GM18508 (cell line): ENCODE measurements at regions not wholly inside any gene's neighbourhood (a gene's known extent, or its start where the extent isn't known, plus 50 kb on each side); places are given as distances from the start of the nearest gene placed in this dataset.

ENCODE experiments used
- ATAC-seq: cut with Tn5 transposase; IDR thresholded peaks from one replicate; pipeline ENCODE4 v1.9.1; 2021; ENCODE audit warnings: moderate number of reproducible peaks; ENCODE audit not compliant: insufficient read depth, unreplicated experiment

DNA sequence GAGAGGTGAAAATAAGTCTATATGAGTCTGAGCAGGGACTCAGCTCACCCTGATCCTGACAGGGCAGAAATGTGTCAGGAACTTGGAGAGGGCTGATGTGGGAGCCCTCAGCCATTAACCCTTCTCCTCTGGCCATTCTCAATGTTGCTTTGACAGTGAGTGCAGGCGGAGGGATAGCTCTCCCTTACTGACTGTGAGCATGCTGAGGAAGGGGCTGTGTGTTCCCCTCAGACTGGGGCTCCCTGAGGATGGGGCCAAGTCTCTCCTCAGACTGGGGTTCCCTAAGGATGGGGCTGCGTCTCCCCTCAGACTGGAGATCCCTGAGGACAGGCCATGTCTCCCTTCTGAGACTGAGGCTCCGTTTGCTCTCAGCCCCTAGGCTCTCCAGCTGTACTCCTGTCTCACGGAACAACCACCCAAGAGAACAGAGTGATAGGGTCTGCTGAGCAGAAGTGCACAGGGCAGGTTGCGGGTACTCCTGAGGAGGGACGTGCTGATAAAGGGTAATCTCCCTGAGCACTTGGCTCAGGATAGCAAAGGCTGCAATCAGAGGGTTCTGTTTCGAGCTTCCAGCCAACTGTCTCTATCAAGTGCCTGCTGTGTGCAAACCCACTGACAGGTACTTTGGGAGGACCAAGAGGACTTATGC lies 141.0 kb downstream of the MRPL14 start:
- ATAC-seq: no peak

DNA sequence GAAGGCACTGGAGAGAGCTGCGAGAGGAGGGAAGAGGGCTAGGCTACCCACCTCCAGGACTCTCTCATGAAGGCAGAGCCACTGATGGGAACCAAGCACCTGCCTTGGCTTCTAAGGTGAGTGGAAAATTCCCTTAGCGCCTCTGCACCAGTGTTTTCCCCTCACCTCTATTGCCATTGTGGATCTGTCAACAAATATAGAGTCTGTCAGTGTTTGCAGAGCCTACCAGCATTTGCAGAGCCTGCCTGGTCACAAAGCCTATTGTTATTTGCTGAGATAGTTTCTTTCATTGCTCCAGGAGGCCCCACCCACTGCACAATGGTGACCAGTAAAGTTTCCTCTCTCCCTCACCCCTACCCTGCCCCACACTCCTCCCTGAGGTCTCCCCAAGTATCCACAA lies 141.9 kb downstream of the MRPL14 start:
- ATAC-seq: no peak

DNA sequence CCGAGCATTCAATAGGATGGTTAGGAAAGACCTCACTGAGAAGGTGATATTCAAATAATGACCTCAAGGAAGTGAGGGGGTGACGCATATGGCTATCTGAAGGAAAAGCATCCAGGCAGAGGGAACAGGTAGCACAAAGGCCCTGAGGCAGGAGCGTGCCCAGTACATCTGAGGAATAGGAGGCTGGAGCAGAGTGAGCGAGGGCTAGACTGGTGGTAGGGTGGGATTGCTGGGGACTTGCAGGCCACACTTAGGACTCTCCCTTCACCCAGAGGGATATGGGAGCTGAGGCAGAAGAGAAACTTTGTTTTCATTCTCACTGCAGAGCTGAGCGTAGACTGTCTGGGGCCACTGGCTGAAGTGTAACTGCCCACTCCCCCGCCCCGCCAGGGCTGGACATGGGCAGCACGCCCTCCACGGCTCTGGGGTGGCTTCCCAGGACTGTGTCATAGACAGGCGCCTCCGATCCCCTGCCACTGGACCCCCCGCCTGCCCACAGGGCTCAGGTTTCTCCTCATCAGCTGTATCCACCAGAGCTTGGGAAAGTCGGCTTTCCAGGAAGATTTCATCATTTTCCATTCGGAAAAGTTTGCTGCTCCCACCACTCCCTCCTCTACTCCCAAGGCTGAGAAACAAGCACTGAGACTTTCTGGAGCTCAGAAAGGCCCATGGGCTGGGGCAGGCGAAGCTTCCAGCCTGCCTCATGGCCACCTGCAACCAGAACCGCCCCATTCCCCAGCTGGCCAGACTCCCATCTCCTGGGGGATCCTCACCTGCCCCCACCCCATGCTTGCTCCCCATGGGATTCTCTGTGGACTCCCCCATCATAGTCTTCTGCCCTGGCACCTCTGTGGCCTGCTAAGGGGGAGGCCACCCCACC lies 142.6 kb downstream of the MRPL14 start:
- no peak for ATAC-seq

DNA sequence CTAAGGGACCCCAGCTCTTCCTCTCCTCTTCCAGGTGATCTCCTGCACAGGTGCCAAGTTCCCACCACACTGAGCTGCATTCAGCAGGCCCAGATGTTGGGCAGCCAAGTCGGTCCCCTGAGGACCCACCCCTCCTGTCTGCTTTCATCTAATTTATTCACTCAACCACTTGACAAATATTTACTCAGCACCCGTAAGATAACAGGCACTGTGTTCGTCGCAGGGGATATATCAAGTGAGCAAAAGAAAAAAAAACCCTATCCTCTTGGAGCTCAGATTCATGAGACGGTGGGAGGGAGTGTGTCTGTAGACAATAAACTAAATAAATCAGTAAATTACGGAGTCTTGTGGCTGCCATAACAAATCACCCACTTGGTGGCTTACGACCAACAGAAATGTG lies 143.6 kb downstream of the MRPL14 start:
- ATAC-seq: no peak

DNA sequence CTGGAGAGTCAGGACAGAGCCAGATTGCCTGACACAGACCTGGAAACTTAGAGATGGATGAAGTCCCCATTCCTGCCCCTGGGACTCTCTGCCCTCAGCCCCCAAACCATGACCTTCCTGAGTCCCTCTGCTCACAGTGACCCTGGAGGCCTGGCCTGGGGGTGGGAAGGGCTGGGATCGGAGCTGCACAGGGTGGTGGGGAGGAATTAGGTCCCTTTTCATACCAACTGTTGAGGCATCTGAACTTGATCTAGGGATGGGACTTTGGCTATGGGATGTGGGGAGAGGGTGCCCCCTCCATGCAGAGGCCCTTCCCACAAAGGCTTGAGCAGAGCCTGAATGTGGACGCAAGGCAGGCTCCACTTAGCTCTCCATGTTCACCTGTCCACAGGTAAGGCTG lies 144.1 kb downstream of the MRPL14 start:
- ATAC-seq: no peak

DNA sequence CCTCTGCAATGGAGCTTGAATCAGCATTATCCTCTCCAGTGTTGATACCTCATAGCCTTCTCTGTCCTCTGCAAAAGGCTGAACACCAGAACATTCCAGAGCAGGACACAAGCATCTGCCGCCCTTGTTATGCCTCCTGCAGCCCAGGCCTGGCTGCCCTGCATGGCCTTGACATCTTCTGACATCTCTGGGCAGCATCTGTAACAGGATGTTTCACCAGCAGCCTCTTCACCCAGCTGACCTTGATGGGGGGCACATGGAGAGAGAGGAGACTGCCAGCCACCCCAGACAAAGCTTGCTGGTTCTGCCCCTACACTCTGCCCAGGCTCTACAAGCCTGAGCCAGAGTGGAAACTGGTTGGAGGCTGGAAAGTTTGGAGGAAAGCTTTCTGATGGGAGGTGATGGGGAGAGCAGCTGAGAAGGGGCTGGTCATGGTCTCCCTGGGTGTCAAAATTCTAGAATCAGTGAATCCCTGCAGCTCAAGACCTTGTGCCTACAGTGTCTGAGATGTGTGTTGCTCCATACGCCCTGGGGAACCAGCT lies 145.1 kb downstream of the MRPL14 start:
- ATAC-seq: no peak

DNA sequence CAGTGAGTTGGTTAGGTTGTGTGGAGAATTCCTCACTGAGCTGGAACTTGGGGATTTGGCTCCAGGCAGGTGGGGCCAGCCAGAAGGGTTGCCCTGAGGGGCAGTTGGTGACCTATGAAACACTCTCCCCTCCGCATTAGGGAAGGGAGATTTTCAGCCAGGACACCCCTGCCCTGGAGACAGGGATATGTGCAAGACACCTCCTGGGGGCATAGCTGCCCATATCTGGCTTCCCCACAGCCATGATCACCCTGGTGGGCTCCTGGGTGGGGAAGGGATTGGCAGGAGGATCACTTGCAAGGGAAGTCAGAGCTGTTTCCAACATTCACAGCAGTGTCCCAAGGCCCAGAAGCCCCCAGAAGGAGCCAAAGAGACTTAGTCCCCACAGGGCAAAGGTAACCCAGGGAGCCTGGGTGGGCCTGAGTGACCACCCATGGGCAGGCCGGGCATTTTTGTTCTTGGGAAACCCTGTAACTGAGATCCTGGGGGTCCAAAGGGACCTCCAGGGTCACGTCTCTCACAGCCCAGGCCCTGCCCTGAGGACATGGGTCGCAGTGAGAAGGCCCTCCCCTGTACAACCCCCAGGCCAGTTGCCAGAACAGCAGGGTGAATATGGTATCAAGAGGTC lies 145.8 kb downstream of the MRPL14 start:
- no peak for ATAC-seq

DNA sequence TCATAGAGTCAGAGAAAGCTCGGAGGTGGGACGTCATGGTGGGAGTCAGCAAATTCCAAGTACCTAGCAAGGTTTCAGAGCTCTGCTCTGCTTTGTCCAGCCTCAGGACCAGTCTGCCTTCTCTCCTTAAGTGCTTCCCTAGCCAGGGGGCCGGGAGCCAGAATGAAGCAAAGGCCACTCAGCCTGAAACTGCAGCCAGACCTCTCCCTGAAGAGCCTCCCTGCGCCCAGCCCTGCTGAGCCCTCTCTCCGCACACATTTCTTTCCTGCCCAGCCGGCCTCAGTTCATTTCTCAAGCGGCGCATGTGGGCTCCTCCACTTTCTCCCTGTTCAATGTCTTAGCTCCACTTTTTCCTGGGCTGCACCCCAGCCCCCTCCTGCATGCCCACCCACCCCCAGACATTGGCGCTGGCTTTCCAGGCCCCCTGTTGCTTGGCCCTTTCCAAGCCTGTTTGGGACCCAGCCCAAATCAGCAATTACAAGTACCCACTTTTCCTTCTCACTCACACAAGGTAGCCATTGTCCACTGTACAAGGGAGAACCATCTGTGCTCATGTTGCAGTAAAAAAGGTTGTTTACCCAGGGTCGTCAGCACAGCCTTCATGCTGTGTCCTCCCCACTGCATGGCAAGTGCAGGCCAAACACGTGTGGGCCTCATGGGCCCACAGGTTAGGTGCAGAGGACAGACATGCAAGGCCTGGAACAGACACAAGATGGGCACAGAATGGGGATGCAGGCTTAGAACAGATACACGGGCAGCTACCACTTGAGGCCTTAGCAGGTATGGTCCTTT lies 147.1 kb downstream of the MRPL14 start:
- no peak for ATAC-seq

DNA sequence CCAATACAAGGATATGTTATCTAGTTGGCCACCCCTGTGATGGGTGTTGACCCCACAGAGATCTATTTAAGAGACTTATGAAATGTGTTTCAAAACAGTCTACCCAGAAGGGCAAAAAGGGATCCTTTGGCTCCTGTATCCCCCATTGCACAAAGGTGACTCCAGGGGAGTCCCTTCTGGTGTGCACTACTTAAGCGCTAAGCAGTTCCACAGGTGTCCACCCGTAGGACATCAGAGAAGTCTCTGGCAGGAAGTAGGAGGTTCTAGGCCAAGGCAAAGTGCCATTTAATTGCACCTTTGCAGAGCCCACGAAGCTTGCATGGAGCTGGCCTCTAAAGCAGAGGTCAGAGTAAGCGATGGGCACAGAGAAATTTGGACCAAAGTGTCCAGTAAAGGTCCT lies 147.7 kb downstream of the MRPL14 start:
- no peak for ATAC-seq

DNA sequence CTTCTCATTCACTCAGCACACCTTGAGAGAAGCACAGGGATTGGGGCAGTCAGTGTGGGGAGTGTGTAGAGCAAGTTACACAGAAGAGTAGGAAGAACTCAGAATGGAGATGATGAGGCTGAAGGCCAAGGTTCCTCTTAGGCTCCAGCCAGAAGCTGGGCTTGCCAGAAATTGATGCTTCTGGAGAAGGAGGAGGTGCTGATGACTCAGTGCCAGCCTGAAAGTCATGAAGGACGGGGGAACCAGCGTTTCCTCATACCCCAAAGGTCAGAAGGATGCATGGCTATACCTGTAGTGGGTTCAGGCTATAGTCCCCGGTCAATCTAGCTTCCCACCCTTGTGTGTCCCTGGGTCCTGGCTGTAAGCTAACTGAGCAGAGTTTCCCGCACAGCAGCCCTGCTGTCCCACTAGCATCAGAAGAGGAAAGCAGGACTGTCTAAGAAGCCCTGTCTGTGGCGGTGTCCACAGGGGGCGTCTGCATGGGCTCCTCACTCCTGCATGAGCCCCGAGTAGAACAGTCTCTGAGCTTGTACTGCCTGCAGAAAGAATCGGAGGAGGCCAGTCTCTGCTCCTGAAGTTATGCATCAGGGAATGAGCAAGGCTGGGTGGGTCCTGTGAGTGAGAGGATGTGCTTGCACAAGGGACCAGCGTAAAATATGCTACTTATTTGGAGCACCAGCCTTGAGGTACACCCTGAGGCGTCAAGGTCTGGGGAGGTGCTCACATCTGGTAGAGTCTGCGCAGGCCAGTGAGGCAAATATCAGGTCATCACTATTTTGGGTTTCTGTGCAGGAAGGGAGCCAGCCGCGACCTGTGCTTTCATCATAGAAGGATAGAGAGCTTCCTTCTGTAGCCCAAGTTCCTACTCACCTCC lies 148.5 kb downstream of the MRPL14 start:
- no peak for ATAC-seq

DNA sequence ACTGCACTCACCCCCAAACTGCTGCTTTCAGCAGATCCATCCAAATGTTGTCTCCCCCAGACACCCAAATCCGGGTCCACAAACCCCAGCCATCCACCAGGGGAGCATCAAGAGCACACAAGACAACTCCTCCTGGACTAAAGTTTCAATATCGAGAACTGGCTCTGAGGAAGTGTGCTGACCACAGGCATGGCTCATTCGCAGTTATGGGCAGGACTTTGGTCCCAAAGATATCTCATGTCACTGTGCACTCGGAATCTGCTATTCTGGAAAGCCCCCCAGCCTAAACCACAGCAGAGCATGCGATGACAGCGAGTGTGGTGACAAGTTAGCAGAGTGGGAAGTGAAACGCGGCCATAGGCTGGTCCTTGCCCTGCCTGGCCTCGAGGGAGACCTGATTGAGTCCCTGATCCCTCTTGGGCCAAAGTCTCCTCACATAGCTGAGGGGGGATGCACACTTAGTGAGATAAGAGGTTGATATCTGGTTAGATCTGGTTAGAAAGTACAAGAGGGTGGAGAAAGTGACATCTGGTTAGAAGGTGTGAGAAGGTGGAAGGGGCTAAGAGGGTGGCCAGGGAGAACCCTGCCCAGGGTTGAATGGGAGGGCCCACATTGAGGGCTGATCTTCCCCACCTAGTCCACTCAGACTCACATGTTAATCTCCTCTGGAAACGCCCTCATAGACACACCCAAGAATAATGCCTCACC lies 149.7 kb downstream of the MRPL14 start:
- ATAC-seq: peak; percentile 66

DNA sequence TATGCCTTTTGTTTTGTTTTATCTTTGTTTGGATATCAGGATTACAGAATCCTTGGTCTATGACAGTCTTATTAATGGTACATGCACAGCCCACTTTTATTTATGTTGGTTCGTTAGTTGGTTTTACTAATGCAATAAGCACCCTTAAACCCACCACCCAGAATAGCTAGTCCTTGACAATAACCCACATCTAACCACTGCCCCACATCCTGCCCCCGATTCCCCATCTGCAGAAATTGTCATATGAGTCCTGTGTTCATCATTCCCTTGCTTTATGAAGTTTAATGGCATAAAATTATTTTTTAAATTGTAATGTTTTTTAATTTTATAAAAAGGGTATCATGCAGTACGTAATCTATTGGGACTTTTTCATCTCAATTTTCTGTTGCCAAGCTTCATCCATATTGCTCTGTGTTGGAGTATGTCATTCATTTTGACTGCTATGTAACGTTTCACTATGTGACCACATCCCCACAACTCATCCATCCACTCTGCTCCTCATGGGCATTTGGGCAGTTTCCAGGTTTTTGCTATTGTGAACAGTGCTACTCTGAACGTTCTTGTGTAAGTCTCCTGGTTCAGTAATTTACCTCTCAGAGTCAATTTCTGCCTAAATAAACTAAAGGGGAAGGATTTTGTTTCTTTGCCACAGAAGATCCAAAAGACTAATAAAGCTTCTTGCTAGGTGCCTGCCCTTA lies 150.4 kb downstream of the MRPL14 start:
- ATAC-seq: no peak

DNA sequence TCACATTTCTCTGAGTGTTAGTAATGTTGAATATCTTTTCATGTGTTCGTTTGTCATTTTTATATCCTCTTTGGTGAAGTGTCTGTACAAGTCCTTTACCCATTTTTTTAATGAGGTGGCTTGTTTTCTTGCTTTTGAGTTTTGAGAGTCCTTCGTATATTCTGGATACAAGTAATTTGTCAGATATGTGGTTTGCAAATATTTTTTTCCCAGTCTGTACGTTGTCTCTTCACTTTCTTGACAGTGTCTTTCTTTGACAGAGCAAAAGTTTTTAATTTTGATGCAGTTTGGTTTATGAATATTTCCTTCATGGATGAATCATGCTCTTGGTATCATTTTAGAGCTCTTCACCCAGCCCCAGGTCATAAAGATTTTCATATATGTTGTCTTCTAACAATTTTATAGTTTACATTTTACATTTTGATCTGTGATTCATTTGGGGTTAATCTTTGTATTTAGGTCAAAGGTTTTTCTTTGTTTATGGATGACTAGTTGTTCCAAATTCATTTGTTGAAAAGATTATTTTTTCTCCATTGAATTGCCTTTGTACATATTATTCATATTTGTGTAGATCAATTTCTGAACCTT lies 152.5 kb downstream of the MRPL14 start:
- no peak for ATAC-seq

DNA sequence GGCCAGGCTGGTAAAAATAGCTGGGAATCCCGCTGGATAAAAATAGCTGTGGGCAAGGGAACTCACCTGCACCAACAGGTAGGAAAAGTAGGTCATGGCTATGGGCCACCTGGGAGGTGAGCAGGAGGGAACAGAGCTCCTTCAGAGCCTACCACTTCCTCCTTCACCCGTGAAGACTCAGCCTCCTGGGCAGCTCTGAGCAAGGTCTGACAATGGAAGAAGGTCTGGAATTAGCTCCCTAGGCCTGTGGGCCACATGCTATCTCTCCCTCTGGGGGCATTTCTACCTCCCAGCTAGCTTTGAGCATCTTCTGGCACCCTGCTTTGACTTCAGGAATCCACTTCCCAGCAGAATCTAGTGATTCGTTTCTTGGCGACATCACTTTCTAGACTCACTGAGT lies 153.9 kb downstream of the MRPL14 start:
- no peak for ATAC-seq

DNA sequence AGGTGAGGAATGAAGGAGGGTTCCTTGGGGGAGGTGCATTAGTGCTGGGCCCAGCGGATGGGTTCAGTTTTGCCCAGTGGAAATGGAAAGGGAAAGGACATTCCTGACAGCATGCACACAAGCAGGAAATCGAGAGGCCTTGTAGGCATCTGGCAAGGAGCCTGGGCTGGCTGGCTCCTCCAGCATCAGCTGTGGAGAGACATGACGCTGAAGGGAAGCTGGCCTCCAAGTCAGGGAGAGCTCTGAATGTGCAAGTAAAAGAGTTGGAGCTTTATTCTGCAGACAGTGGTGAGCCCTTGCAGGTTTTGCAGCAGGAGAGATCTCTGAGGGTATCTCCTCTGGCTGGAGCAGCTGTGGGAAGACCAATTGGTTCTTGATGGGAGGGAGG lies 154.3 kb downstream of the MRPL14 start:
- ATAC-seq: no peak

DNA sequence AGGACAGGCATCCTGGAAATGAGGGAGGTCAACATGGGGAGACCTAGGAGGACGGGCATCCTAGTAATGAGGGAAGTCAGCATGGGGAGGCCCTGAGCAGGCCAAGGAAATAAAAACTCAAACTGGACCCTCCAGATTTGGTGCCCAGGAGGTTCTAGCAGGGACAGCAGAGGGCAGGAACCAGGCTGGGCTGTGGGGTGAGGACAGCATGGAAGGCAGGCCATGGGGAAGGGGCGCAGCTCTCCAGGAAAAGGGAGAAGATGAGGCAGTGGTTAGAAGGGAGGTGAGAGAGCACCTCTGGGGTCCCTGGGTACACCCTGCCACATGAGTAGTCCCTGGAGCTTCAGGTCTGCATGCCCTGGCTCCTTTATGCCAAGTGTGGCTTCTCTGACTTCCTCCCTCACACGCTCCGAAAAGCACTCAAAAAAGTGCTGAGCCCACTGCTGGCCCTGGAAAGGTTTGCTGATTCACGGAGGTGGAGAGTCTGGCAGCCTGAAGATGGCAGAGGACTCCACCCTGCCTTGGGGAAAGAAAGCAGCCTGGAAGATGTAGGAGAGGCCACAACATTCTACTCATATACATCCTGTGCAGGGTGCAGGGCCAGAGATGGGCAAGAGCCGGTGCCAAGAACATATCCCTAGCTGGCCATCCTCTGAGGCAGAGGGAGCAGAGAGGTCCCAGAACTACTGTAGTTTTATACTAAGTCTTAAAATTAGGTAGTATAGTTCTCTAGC lies 154.9 kb downstream of the MRPL14 start:
- ATAC-seq: no peak

DNA sequence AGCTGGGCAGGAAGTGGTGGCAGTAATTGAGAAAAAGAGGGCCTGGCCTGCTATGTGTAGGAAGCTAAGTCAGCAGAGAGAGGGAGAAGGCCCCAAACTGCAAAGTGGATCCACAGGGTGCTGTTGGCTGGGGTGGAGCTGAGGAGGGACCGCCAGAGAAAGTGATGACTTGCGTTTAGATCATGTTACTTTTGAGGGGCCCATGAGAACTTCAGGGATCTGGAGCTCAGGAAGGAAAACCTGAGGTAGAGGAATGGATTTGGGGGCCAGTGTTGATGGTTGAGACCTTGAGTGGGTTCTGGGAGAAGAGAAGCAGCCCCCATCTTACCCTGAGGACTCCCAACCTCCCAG lies 155.5 kb downstream of the MRPL14 start:
- ATAC-seq: no peak
